Hindlimb muscle (tissue), 1 donor: ENCODE measurements at regions not wholly inside any gene's neighbourhood (a gene's known extent, or its start where the extent isn't known, plus 50 kb on each side); places are given as distances from the start of the nearest gene placed in this dataset.
"Not testable (repeated sequence)": the region's sequence is repeated elsewhere in the genome, so short reads cannot be mapped to it uniquely, and the experiment has no call there.

Experiments
- DNase-seq: peaks from one replicate; pipeline ENCODE4 v3.0.0-alpha.2; 2013

DNA sequence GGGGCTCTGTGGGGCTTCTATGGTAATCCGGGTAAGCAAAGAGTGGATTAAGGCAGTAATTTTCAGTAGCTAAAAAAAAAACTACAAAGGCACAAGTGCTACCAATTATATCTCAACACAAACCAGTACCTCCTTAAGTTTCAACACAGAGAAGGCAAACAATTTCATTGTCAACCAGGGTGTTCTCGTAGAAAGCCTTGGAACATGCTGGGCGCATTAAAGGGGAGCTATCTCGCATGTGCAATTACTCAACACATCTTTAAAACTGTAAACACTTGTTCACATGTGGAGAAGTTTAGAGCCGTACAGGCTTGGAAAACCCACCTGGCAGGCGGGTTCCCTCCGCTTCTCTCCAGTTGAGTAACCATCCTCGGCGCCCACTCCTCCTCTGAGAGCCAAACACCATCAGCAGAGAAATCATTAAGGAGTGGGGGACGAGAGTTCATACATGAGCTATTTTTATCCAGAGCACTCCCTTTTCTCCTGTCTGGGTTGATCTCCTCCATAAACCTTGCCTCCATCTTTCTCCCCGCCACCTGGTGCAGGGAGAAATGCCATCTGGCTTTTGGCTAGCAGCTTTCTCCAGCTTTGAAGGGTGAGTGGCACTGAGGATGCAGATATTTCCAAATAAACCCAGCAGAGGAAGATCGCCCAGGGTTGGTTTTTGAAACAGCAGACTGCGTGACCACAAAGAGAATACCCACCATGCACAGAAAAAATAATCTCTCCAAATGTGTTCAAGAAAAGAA lies 287.1 kb downstream of the WDR11 start:
- DNase-seq, result no peak

DNA sequence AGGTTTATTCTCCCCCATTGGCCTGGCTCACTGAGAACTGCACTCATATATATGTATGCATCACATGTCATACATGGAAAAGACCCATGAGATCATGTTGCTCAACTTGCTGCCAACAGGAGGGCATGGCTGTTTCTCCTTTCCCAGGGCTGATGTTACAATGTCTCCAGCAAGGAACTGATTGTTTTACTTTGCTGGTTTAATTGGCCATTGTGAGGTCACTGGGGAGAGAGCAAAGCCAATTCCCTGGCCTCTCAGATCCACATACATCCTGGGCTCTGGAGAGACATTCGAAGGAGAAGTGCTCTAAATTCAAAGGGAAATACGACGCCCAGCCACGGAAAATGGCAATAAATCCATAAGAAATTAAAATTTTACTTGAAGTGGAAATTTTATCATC lies 287.8 kb downstream of the WDR11 start:
- DNase-seq, result no peak

DNA sequence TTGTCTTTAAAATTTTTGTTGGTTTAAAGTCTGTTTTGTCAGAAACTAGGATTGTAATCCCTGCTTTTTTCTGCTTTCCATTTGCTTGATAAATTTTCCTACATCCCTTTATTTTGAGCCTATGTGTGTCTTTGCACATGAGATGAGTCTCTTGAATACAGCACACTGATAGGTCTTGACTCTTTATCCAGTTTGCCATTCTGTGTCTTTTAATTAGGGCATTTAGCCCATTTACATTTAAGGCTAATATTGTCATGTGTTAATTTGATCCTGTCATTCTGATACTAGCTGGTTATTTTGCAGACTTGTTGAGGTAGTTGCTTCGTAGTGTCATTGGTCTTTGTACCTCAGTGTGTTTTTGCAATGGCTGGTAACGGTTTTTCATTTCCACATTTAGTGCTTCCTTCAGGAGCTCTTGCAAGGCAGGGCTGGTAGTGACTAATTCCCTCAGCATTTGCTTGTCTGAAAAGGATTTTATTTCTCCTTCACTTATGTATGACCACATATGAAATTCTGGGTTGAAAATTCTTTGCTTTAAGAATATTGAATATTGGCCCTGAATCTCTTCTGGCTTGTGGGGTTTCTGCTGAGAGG lies 294.7 kb downstream of the WDR11 start:
- DNase-seq, result not testable (repeated sequence)

GRCh38 chr10:121148921-121149320 lies 297.8 kb downstream of the WDR11 start:
- DNase-seq, result no peak

GRCh38 chr10:121152033-121152432 lies 300.9 kb downstream of the WDR11 start:
- DNase-seq, result no peak

DNA sequence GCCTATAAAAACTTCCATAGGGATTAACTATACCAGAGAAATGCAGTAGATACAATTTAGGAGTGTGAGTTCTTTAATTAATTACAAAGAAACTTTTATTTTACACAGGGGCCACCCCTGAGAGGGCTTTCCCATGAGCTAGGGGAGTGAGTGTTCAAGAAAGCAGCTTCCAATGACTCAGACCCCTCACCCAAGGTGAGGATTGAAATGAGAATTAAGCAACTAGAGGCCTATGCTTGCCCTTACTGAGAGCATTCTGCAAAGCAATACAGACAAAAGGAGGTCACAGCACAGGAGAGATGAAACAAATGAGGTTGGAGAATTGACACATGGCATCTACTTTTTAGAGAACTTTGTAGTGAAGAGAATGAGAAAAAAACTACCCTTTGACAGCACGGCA lies 301.8 kb downstream of the WDR11 start:
- no peak for DNase-seq

GRCh38 chr10:121154310-121154709 lies 303.1 kb downstream of the WDR11 start:
- no peak for DNase-seq

DNA sequence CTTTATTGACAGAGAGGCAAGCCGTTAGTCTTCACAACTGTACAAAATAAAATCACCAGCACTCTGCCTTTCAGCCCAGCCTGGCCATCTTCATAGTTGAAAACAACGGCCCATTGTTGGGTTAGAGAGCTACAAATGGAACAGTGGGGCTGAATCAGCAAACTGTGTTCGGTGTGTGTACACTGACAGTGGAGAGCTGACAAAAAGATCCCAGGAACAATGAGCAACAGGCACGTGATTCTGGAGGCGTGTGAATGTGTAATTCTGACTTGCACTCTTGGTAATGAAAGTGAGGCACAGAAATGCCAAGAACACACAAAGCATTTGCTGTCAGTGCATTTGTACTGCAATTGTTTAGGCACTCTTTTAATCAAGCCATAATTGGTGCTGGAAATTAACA lies 303.7 kb downstream of the WDR11 start:
- no peak for DNase-seq

DNA sequence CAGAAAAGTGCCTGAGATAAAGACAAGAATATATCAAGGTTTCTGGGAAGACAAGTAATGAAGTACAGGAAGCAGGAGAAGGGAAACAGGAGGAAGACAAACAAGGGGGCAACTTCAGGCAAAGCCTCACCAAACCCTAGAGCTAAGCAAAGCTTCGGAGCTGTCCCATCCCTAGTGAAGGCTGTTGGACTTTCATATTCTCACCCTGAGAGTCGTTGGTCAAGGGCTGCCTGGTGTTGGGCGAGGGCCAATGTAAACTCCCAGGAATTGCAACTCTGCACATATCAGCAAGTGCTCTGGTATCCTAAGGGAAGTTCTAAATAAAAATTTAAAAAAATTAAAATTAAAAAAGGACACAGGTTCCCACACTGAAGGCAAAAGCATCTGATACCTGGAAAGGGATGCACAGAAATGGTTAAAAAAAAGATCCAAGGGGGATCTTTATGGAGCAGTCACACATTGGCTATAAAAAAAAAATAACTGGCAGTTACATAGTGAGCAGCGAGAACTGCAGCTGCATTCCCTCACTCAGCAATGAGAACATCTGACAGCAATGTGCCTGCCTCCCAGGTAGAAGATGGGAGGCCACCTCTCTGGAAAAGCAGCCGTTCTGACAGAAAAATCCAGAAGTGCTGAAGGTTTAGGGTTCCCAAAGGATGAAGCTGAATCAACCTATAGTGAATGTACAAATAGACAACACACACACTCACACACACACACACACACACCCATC lies 304.7 kb downstream of the WDR11 start:
- no peak for DNase-seq

DNA sequence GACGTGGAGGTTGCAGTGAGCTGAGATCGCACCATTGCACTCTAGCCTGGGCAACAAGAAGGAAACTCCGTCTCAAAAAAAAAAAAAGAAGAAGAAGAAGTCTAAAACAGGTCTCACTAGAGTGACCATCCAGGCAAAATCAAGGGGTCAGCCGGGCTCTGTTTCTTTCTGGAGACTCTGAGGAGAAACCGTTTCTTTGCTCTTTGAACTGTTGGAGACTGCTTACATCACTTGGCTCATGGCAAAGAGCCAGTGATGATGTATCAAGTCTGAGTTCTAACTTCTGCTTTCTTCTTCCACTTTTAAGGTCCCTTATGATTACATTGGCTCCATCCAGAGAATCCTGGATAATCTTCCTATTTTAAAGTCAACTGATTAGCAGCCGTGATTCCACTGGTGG lies 306.8 kb downstream of the WDR11 start:
- DNase-seq, result peak; percentile 33

- no peak for DNase-seq
These were observed 307.9 kb downstream of the WDR11 start for GRCh38 chr10:121158988-121159579.

GRCh38 chr10:121159670-121160069 lies 308.5 kb downstream of the WDR11 start:
- DNase-seq, result no peak

DNA sequence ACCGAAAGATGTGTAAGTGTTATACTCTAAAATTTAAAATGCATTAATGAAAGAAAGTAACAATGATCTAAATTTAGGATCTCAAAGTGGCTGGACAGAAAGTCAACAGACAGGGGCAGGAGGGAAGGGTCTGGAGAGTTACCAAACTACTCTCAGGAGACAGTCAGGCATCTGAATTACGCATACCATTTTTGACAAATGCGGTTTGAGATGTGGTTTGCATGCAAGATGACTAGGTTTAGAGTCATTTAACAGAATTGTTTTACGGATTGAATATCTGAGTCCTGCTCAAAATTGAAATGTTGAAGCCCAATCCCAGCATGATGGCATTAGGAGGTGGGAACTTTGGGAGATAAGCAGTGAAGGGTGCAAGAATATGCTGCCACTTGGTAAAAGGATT lies 314.1 kb downstream of the WDR11 start:
- no peak for DNase-seq

DNA sequence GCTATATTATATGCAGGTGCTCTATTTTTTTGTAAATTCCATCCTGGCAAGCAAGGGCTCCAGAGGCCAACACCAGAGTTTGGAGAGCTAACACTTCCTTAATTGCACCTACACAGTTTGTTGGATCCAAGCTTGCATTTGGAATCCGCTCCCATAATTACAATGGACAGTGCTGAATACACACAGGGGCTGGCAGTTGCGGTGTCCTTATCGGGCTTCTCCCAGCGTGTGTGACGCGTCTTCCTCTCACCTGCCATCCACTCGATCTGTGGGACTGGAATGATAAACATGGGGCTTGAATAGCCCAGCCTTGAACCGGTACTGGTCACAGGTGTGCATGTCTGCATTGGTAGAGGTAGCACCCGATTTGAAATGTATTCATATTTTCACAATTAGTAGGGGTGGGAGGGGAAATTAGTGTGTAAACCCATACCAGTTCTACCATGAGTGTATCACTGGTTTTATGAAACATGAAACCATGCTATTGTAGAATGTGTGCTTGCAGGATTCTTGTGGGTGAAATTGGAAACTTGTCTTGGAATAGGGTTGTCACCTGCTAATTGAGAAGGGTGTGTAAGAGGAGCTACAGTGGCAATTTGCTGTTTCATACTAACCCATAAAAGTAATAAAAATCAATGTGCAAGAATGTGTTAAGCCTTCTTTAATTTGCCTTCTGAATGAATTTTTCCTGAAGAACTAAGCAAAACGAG lies 316.5 kb downstream of the WDR11 start:
- DNase-seq, result no peak

DNA sequence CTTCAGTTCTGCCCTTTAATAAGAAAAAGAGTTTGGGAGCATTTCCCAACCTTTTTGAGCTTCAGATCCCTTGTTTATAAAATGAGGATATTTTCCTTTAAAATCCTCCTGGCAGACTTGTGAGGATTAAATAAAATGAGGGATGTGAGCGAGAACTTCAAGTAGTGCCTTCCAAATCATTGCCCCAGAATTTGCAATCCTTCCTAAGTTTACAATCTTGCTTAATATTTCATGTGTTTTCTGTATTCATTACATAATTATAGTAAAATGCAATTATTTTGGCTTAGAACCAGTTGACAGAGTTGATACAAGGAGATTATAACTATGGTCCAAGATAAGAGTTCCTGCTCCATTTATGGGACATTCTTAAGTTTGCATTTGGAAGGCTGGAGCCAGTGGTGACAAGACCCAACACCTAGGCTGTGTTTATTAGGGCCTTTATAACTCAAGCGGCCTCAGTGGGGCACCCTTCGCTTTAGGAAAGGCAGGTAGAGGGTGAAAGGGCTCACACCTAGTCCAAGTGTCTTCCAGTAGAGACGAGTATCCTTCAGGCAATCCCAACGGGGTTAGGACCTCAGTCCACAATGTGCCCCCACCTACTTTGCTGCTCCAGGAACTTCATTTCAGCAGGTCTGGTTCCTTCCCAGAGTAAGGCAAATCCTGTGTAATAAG lies 317.5 kb downstream of the WDR11 start:
- DNase-seq, result no peak

GRCh38 chr10:121169406-121169805 lies 318.2 kb downstream of the WDR11 start:
- DNase-seq, result no peak

DNA sequence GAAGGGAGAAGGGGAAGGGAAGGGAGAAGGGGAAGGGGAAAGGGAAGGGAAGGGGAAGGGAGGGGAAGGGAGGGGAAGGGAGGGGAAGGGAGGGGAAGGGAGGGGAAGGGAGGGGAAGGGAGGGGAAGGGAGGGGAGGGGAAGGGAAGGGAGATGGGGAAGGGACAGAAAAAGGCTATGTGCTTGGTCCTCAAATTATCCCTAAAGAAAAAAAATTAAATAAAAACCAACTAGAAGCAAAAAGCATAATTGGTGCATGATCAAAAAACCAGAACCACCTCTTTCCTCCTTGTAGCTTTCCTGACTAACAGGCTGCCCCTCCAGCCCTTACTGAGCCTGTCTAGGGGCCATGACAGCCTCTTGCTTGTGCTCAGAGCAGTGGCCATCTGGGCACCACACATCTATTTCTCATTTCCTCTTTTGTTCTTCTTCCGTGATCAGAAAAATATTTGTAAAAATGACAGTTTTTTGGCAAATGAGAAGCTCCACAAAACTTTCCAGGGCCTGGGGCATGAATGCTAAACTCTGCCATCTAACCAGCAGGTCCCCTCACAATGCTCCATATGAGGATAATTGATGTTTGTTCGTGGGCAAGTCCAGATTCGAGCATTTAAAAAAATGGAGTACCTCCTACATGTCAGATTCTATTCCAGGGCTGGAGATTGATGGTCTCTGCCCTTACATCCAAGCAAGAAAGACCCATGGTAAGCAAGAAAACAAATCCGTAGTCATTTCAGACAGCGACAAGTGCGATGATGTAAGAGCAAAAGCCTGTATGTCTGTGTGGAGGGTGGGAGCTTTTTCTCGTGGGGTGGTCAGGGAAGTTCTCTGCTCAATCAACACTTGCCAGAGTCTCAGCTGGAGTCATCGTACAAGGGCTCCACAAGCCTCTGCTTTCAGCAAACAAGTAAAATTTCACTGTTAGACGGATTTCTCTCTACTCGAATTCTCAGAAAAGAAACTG lies 320.9 kb downstream of the WDR11 start:
- DNase-seq, result no peak

DNA sequence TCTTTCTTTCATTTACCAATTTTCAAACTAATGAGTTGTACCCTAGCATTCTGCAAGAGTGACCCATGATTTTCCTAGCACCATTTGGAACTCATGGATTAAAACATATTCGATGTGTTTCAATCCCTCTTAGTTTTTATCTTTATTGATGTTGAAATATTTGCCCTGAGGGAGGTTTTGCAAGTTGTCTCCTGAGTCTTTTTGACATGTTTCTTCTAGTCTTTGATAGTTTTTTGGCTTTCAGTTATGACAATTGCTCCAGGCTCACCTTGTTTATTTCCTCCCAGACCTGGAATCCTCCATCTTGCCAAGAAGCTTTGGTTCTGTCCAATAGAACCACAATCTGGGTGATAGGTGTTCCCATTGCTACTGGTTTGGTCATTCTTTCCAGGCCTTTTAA lies 327.8 kb downstream of the WDR11 start:
- no peak for DNase-seq

GRCh38 chr10:121182219-121182618 lies 331.1 kb downstream of the WDR11 start:
- DNase-seq, result no peak

DNA sequence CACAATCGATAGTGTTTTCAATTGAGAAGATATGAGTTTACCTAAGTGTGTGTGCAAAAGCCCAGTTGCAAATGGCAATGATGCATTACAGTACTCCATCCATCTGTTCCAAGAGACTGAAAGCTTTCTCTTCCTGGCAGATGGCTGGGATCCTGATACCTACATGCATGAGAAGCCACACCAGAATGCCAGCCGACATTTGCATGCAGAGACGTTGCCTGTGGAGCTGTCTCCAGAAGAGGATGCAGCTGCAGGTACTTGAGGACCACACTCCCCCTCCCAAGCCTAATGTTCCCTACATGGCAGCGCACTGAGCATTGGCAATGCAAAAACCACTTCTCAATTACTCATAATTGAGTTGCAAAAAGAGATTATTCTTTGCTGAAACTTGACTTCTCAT lies 332.1 kb downstream of the WDR11 start:
- DNase-seq, result no peak

DNA sequence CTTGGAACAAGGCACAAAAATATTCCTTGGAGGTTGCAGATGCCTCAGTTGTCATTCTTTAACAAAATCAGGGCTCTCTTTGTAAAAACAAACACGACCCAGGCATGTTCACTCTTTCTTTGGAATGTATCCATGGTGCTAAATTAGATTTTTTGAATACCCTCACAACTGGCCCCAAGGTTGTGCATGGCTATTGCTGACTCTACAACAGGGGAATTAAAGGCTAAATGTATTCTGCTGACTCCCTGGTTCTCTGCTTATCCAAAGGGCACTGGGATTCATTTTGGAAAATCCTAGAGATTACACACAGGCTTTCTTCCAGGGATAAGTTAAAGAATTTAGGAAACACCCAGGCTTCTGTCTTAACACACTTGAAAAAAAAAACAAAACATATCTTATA lies 332.5 kb downstream of the WDR11 start:
- no peak for DNase-seq
